HepG2 (cell line): ENCODE measurements at regions not wholly inside any gene's neighbourhood (a gene's known extent, or its start where the extent isn't known, plus 50 kb on each side); places are given as distances from the start of the nearest gene placed in this dataset.
A peak's percentile ranks its signal among the peaks of the same experiment; 100 is the strongest.

ENCODE experiments used
- CEBPB ChIP-seq: IDR thresholded peaks from 2 replicates; pipeline ENCODE4 v1.6.1; 2011; ENCODE audit warnings: low read depth, low read length, improper control_type of control experiment, borderline replicate concordance
- CTCF ChIP-seq: sonication (generic); formaldehyde crosslinking; IDR thresholded peaks from 2 replicates; pipeline ENCODE4 v1.5.0; 2020; ENCODE audit warnings: mild to moderate bottlenecking, missing genetic modification reagents, moderate library complexity
- GATA4 ChIP-seq: sonication (generic); IDR thresholded peaks from 2 replicates; pipeline ENCODE4 v1.6.1; 2016; ENCODE audit warnings: antibody characterized with exemption, low read depth, borderline replicate concordance
- HCFC1 ChIP-seq: fragments of 150-350 bp; IDR thresholded peaks from 2 replicates; pipeline ENCODE4 v1.6.1; 2014; ENCODE audit warnings: low read depth, low read length
- MLX ChIP-seq: IDR thresholded peaks from 2 replicates; pipeline ENCODE4 v1.6.1; 2016
- SIX1 ChIP-seq: sonication (generic); formaldehyde crosslinking; IDR thresholded peaks from 2 replicates; pipeline ENCODE4 v1.4.0; 2020; ENCODE audit warnings: missing genetic modification reagents, borderline replicate concordance
- SOX6 ChIP-seq, 2 experiments: fragments of 450-650 bp in 1 of 2; sonication (generic) in 1 of 2; formaldehyde crosslinking in 1 of 2; IDR thresholded peaks; 2 replicates each; pipeline versions ENCODE4 v1.4.0 to v1.6.1; 2017 to 2020; ENCODE audit warnings: antibody characterized with exemption in 1 of 2, mild to moderate bottlenecking in 1 of 2, missing genetic modification reagents in 1 of 2
- ZBTB26 ChIP-seq: IDR thresholded peaks from 2 replicates; pipeline ENCODE4 v1.6.1; 2016; ENCODE audit warnings: missing compliant biosample characterization, missing genetic modification reagents, borderline replicate concordance
- ZNF580 ChIP-seq: IDR thresholded peaks from 2 replicates; pipeline ENCODE4 v1.6.1; 2016; ENCODE audit warnings: low read depth, borderline replicate concordance
- ZNF605 ChIP-seq: sonication (generic); formaldehyde crosslinking; IDR thresholded peaks from 2 replicates; pipeline ENCODE4 v1.8.0; 2022; ENCODE audit warnings: mild to moderate bottlenecking, missing genetic modification reagents
- ZNF850 ChIP-seq: sonication (generic); formaldehyde crosslinking; conservative IDR thresholded peaks from 2 replicates; pipeline ENCODE4 v1.9.0; 2021; ENCODE audit warnings: mild to moderate bottlenecking, missing genetic modification reagents
- TF ChIP-seq, protein P1 (sequence below): sonication (generic); formaldehyde crosslinking; conservative IDR thresholded peaks from 2 replicates; pipeline ENCODE4 v1.8.0; 2022; ENCODE audit warnings: mild to moderate bottlenecking, moderate library complexity, missing genetic modification reagents
- TF ChIP-seq, protein P2 (sequence below): sonication (generic); formaldehyde crosslinking; IDR thresholded peaks from 2 replicates; pipeline ENCODE4 v1.4.0; 2020; ENCODE audit warnings: missing genetic modification reagents, mild to moderate bottlenecking, borderline replicate concordance
- TF ChIP-seq, protein P3 (sequence below): sonication (generic); formaldehyde crosslinking; IDR thresholded peaks from 2 replicates; pipeline ENCODE4 v1.4.0; 2020; ENCODE audit warnings: missing genetic modification reagents

DNA sequence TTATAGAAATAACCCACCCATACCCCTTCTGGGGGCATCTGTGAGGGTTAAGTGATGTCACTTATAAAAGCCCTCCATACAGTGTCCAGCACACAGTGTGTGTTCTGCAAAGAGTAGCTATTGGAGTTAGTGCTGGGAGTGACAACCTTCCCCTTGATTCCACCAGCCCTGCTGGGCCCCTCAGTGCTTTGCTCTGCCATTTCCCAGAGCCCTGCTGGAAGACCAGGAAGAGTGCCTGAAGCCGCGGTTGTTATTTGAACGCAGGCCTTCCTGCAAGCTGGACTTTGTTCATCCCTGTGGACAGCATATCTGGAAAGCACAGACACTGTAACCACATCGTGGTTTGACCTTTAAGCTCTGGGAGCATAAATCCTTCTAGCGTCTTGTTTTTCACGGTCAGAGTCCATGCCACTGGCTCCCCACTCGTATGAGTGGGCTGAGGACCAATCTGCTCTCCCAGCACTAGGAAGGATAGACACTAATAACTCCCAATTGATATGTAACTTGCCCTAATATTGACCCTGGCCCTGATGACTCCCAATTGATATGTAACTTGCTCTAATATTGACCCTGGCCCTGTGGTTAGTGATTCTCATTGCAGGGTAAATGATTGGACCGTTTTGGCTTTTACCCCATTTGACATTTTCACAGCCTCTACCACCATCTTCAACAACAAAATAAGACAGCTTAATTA lies 297.1 kb upstream of the MAF start (continued):
- TF ChIP-seq ZNF605, result peak; percentile 66; the same call in 1 of the 2 replicates
- peak; percentile 59 for TF ChIP-seq MLX (CRISPR knock-in tag)
- TF ChIP-seq CEBPB, result no peak
- TF ChIP-seq CTCF, result peak; percentile 15; the same call in 1 of the 2 replicates
- TF ChIP-seq HCFC1, result no peak
- TF ChIP-seq ZBTB26, result peak; percentile 65; the same call in 1 of the 2 replicates
- 0 out of 2 replicates have a peak, but pooled peaks have one; percentile 80 for TF ChIP-seq ZNF850
- TF ChIP-seq SIX1 (CRISPR knock-in tag), result peak; percentile 80
- TF ChIP-seq, protein P1, sequence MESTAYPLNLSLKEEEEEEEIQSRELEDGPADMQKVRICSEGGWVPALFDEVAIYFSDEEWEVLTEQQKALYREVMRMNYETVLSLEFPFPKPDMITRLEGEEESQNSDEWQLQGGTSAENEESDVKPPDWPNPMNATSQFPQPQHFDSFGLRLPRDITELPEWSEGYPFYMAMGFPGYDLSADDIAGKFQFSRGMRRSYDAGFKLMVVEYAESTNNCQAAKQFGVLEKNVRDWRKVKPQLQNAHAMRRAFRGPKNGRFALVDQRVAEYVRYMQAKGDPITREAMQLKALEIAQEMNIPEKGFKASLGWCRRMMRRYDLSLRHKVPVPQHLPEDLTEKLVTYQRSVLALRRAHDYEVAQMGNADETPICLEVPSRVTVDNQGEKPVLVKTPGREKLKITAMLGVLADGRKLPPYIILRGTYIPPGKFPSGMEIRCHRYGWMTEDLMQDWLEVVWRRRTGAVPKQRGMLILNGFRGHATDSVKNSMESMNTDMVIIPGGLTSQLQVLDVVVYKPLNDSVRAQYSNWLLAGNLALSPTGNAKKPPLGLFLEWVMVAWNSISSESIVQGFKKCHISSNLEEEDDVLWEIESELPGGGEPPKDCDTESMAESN (CRISPR knock-in tag), result peak; percentile 62; the same call in 1 of the 2 replicates
- TF ChIP-seq GATA4, result peak; percentile 71; the same call in 1 of the 2 replicates
- TF ChIP-seq SOX6 (IDR thresholded peaks at IDR 0.05), result no peak
- TF ChIP-seq SOX6 (CRISPR knock-in tag; IDR thresholded peaks at IDR 0.05), result peak; percentile 84
- TF ChIP-seq, protein P2, sequence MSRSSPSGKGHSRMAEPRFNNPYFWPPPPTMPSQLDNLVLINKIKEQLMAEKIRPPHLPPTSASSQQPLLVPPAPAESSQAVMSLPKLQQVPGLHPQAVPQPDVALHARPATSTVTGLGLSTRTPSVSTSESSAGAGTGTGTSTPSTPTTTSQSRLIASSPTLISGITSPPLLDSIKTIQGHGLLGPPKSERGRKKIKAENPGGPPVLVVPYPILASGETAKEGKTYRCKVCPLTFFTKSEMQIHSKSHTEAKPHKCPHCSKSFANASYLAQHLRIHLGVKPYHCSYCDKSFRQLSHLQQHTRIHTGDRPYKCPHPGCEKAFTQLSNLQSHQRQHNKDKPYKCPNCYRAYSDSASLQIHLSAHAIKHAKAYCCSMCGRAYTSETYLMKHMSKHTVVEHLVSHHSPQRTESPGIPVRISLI (CRISPR knock-in tag), result peak; percentile 46; the same call in 1 of the 2 replicates
- TF ChIP-seq, protein P3, sequence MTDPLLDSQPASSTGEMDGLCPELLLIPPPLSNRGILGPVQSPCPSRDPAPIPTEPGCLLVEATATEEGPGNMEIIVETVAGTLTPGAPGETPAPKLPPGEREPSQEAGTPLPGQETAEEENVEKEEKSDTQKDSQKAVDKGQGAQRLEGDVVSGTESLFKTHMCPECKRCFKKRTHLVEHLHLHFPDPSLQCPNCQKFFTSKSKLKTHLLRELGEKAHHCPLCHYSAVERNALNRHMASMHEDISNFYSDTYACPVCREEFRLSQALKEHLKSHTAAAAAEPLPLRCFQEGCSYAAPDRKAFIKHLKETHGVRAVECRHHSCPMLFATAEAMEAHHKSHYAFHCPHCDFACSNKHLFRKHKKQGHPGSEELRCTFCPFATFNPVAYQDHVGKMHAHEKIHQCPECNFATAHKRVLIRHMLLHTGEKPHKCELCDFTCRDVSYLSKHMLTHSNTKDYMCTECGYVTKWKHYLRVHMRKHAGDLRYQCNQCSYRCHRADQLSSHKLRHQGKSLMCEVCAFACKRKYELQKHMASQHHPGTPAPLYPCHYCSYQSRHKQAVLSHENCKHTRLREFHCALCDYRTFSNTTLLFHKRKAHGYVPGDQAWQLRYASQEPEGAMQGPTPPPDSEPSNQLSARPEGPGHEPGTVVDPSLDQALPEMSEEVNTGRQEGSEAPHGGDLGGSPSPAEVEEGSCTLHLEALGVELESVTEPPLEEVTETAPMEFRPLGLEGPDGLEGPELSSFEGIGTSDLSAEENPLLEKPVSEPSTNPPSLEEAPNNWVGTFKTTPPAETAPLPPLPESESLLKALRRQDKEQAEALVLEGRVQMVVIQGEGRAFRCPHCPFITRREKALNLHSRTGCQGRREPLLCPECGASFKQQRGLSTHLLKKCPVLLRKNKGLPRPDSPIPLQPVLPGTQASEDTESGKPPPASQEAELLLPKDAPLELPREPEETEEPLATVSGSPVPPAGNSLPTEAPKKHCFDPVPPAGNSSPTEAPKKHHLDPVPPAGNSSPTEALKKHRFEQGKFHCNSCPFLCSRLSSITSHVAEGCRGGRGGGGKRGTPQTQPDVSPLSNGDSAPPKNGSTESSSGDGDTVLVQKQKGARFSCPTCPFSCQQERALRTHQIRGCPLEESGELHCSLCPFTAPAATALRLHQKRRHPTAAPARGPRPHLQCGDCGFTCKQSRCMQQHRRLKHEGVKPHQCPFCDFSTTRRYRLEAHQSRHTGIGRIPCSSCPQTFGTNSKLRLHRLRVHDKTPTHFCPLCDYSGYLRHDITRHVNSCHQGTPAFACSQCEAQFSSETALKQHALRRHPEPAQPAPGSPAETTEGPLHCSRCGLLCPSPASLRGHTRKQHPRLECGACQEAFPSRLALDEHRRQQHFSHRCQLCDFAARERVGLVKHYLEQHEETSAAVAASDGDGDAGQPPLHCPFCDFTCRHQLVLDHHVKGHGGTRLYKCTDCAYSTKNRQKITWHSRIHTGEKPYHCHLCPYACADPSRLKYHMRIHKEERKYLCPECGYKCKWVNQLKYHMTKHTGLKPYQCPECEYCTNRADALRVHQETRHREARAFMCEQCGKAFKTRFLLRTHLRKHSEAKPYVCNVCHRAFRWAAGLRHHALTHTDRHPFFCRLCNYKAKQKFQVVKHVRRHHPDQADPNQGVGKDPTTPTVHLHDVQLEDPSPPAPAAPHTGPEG, result no peak; the same call in 1 of the 2 replicates
- peak; percentile 90 for TF ChIP-seq ZNF580
